Astrocyte (in vitro differentiated cells and primary cell): ENCODE measurements at regions not wholly inside any gene's neighbourhood (a gene's known extent, or its start where the extent isn't known, plus 50 kb on each side); places are given as distances from the start of the nearest gene placed in this dataset.

ENCODE experiments used
- DNase-seq: peaks from one replicate; pipeline ENCODE4 v3.0.0-alpha.2; 2010; ENCODE audit warnings: low read depth
- FAIRE-seq: peaks from 2 replicates; lab custom pipeline; 2011; peaks lifted over from hg19 to GRCh38; lab: Jason Lieb, UNC
- H2AFZ ChIP-seq: 2 replicates; pipeline ENCODE4 v1.6.0; 2012; ENCODE audit warnings: low read depth, low read length, inconsistent platforms
- H3K27ac ChIP-seq: 2 replicates; pipeline ENCODE4 v1.5.1; 2011; ENCODE audit warnings: low read depth, low read length, inconsistent platforms
- H3K27me3 ChIP-seq: 2 replicates; pipeline ENCODE4 v1.6.0; 2011; ENCODE audit warnings: low read length, inconsistent platforms; ENCODE audit not compliant: insufficient read depth
- H3K36me3 ChIP-seq: 2 replicates; pipeline ENCODE4 v1.5.1; 2011; ENCODE audit warnings: low read length, inconsistent platforms; ENCODE audit not compliant: insufficient read depth
- H3K4me1 ChIP-seq: 2 replicates; pipeline ENCODE4 v1.5.1; 2011; ENCODE audit warnings: low read length, inconsistent platforms; ENCODE audit not compliant: insufficient read depth
- H3K4me2 ChIP-seq: 2 replicates; pipeline ENCODE4 v1.6.0; 2012; ENCODE audit warnings: low read length, inconsistent platforms
- H3K4me3 ChIP-seq: 2 replicates; pipeline ENCODE4 v1.5.1; 2011; ENCODE audit warnings: low read depth, mild to moderate bottlenecking, low read length, inconsistent platforms; ENCODE audit not compliant: insufficient read depth
- H3K79me2 ChIP-seq: 2 replicates; pipeline ENCODE4 v1.6.0; 2012; ENCODE audit warnings: mild to moderate bottlenecking, low read length, inconsistent platforms; ENCODE audit not compliant: insufficient read depth
- H3K9ac ChIP-seq: 2 replicates; pipeline ENCODE4 v1.6.0; 2012; ENCODE audit warnings: mild to moderate bottlenecking, low read length, inconsistent platforms
- H3K9me3 ChIP-seq: 2 replicates; pipeline ENCODE4 v1.5.1; 2012; ENCODE audit warnings: low read depth, mild to moderate bottlenecking, low read length, inconsistent platforms; ENCODE audit not compliant: insufficient read depth
- H4K20me1 ChIP-seq: 2 replicates; pipeline ENCODE4 v1.6.0; 2012; ENCODE audit warnings: low read length, inconsistent platforms; ENCODE audit not compliant: insufficient read depth
- H3K27ac Mint-ChIP-seq: one replicate; pipeline ENCODE4 v1.8.0; 2021; ENCODE audit warnings: mild to moderate bottlenecking, mixed read lengths; ENCODE audit not compliant: unreplicated experiment
- H3K27me3 Mint-ChIP-seq: one replicate; pipeline ENCODE4 v1.8.0; 2021; ENCODE audit warnings: low read depth, mixed read lengths; ENCODE audit not compliant: unreplicated experiment
- H3K36me3 Mint-ChIP-seq: one replicate; pipeline ENCODE4 v1.8.0; 2021; ENCODE audit warnings: low read depth, mixed read lengths; ENCODE audit not compliant: unreplicated experiment
- H3K4me1 Mint-ChIP-seq: one replicate; pipeline ENCODE4 v1.8.0; 2021; ENCODE audit warnings: low read depth, mixed read lengths; ENCODE audit not compliant: unreplicated experiment
- H3K4me3 Mint-ChIP-seq: one replicate; pipeline ENCODE4 v1.8.0; 2021; ENCODE audit warnings: mild to moderate bottlenecking, moderate library complexity, mixed read lengths; ENCODE audit not compliant: unreplicated experiment
- H3K9me3 Mint-ChIP-seq: one replicate; pipeline ENCODE4 v1.8.0; 2021; ENCODE audit warnings: mild to moderate bottlenecking, mixed read lengths; ENCODE audit not compliant: unreplicated experiment
- CTCF ChIP-seq: IDR thresholded peaks from 2 replicates; pipeline ENCODE4 v1.5.1; 2011; ENCODE audit warnings: low read depth, mild to moderate bottlenecking, inconsistent platforms, low read length, moderate library complexity; ENCODE audit not compliant: insufficient read depth
- EZH2 ChIP-seq: IDR thresholded peaks from 2 replicates; pipeline ENCODE4 v1.6.1; 2012; ENCODE audit warnings: mild to moderate bottlenecking, low read length, inconsistent platforms; ENCODE audit not compliant: insufficient read depth

GRCh38 chrX:126456136-126456535 lies 96.5 kb downstream of the DCAF12L1 start:
- DNase-seq (no peak), FAIRE-seq (no peak)
- Histone ChIP-seq H3K4me2 (no peak overlapping the region), H3K27ac (no peak overlapping the region), H3K36me3 (no peaks in the 10 kb centered on the region), H3K4me1 (no peaks in the 10 kb centered on the region), H4K20me1 (no peaks in the 10 kb centered on the region), H3K27me3 (no peaks in the 10 kb centered on the region), H3K9ac (no peak overlapping the region), H2AFZ (no peak overlapping the region), H3K4me3 (no peak overlapping the region), H3K9me3 (no peaks in the 10 kb centered on the region), H3K79me2 (no peaks in the 10 kb centered on the region)
- peaks cover 2% of the 10 kb centered on the region for H3K9me3 Mint-ChIP-seq
- no peaks in the 10 kb centered on the region for H3K27me3 Mint-ChIP-seq
- TF ChIP-seq EZH2 (no peak), CTCF (no peak)
- no peaks in the 10 kb centered on the region for H3K36me3 Mint-ChIP-seq
- no peak overlapping the region for H3K27ac Mint-ChIP-seq
- no peaks in the 10 kb centered on the region for H3K4me1 Mint-ChIP-seq
- no peak overlapping the region for H3K4me3 Mint-ChIP-seq

- no peak overlapping the region for H3K9ac ChIP-seq
- H4K20me1 ChIP-seq: no peaks in the 10 kb centered on the region
- H3K27ac Mint-ChIP-seq: no peak overlapping the region
- no peak for DNase-seq
- H3K9me3 ChIP-seq: peaks cover 2% of the 10 kb centered on the region
- no peak overlapping the region for H3K4me3 ChIP-seq
- no peak for FAIRE-seq
- H3K27me3 ChIP-seq: no peaks in the 10 kb centered on the region
- TF ChIP-seq CTCF: no peak
- TF ChIP-seq EZH2: no peak
- H3K27ac ChIP-seq: no peak overlapping the region
- H3K36me3 Mint-ChIP-seq: no peaks in the 10 kb centered on the region
- no peaks in the 10 kb centered on the region for H3K4me1 Mint-ChIP-seq
- no peaks in the 10 kb centered on the region for H3K4me1 ChIP-seq
- H2AFZ ChIP-seq: no peak overlapping the region
- no peaks in the 10 kb centered on the region for H3K27me3 Mint-ChIP-seq
- H3K4me3 Mint-ChIP-seq: no peak overlapping the region
- H3K4me2 ChIP-seq: no peak overlapping the region
- H3K9me3 Mint-ChIP-seq: no peaks in the 10 kb centered on the region
- no peaks in the 10 kb centered on the region for H3K36me3 ChIP-seq
- no peaks in the 10 kb centered on the region for H3K79me2 ChIP-seq
Observed at GRCh38 chrX:126448681-126449080, 103.9 kb downstream of the DCAF12L1 start.
